SK-N-MC (cell line): ENCODE measurements at regions not wholly inside any gene's neighbourhood (a gene's known extent, or its start where the extent isn't known, plus 50 kb on each side); places are given as distances from the start of the nearest gene placed in this dataset.

ENCODE experiments used
- EZH2 ChIP-seq: fragments of 200-600 bp; sonication (generic); IDR thresholded peaks from one replicate; pipeline ENCODE4 v1.6.1; 2017; ENCODE audit warnings: antibody characterized with exemption
- FOXP2 ChIP-seq: optimal IDR thresholded peaks from 2 replicates; pipeline ENCODE3; 2011; ENCODE audit warnings: mild to moderate bottlenecking, moderate library complexity; ENCODE audit not compliant: insufficient read depth; ENCODE audit errors: extremely low read length, control extremely low read depth
- POLR2AphosphoS5 ChIP-seq: IDR thresholded peaks from 2 replicates; pipeline ENCODE4 v1.6.1; 2012; ENCODE audit warnings: mild to moderate bottlenecking, low read depth, low read length, borderline replicate concordance

DNA sequence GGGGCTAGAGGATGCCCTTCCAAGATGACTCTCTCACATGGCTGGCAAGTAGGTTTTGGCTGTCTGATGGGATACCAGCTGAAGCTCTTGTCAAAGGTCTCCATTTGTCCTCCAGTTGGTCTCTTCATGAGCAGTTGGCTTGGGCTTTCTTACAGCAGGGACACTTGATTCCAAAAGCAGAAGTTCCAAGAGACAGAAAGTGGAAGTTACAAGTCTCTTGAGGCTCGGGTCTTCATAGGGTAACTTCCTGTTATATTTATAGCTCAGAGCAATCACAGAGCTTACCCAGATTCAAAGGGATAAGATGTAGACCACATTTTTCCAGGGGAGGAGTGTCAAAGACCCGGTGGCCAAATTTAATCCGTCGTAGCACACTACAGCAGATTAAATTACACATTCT is 440.0 kb downstream of the RFC3 start:
- TF ChIP-seq POLR2AphosphoS5 (no peak), EZH2 (no peak), FOXP2 (no peak)
